SK-N-SH treated with all-trans-retinoic acid at 6 μM for 48 hours (cell line): ENCODE measurements at regions not wholly inside any gene's neighbourhood (a gene's known extent, or its start where the extent isn't known, plus 50 kb on each side); places are given as distances from the start of the nearest gene placed in this dataset.

Experiments
- ATAC-seq: fragments of 200-7000 bp; cut with Tn5 transposase; 3 replicates; pipeline ENCODE4 v1.9.1; 2020; ENCODE audit warnings: mild to moderate bottlenecking, moderate library complexity
- ARNTL ChIP-seq: fragments of 450-650 bp; formaldehyde crosslinking; IDR thresholded peaks from 2 replicates; pipeline ENCODE4 v1.5.0; 2020; ENCODE audit warnings: low read depth, mild to moderate bottlenecking, moderate library complexity, borderline replicate concordance
- BACH2 ChIP-seq: fragments of 250-450 bp; sonication (Bioruptor Pico); IDR thresholded peaks from 2 replicates; pipeline ENCODE4 v1.9.0; 2021; ENCODE audit warnings: mild to moderate bottlenecking, borderline replicate concordance
- ESRRG ChIP-seq: fragments of 250-450 bp; sonication (Bioruptor Pico); IDR thresholded peaks from 2 replicates; pipeline ENCODE4 v1.6.1; 2021; ENCODE audit warnings: mild to moderate bottlenecking
- GLIS3 ChIP-seq: fragments of 250-450 bp; sonication (Bioruptor Pico); IDR thresholded peaks from 2 replicates; pipeline ENCODE4 v1.5.0; 2020; ENCODE audit warnings: mild to moderate bottlenecking, moderate library complexity
- OSR1 ChIP-seq: fragments of 250-450 bp; sonication (Bioruptor Pico); IDR thresholded peaks from 2 replicates; pipeline ENCODE4 v1.8.0; 2022; ENCODE audit warnings: moderate library complexity, mild to moderate bottlenecking, inconsistent platforms
- RARB ChIP-seq: fragments of 250-450 bp; sonication (Bioruptor Pico); IDR thresholded peaks from 2 replicates; pipeline ENCODE4 v1.8.0; 2021; ENCODE audit warnings: mild to moderate bottlenecking, moderate library complexity
- SNAI2 ChIP-seq: fragments of 250-450 bp; sonication (Bioruptor Pico); IDR thresholded peaks from 2 replicates; pipeline ENCODE4 v1.5.0; 2020; ENCODE audit warnings: mild to moderate bottlenecking, moderate library complexity
- TCF4 ChIP-seq: fragments of 250-450 bp; sonication (Bioruptor Pico); IDR thresholded peaks from 2 replicates; pipeline ENCODE4 v1.8.0; 2021; ENCODE audit warnings: mild to moderate bottlenecking, moderate library complexity, borderline replicate concordance
- TOX ChIP-seq: fragments of 250-450 bp; sonication (Bioruptor Pico); IDR thresholded peaks from 2 replicates; pipeline ENCODE4 v1.8.0; 2021; ENCODE audit warnings: mild to moderate bottlenecking, moderate library complexity, borderline replicate concordance
- ZC3H10 ChIP-seq: fragments of 250-450 bp; sonication (Bioruptor Pico); IDR thresholded peaks from 2 replicates; pipeline ENCODE4 v1.5.1; 2021; ENCODE audit warnings: mild to moderate bottlenecking, moderate library complexity
- ZFP3 ChIP-seq: fragments of 250-450 bp; sonication (Bioruptor Pico); IDR thresholded peaks from 2 replicates; pipeline ENCODE4 v1.5.0; 2020; ENCODE audit warnings: mild to moderate bottlenecking, moderate library complexity
- ZFP30 ChIP-seq: fragments of 450-650 bp; formaldehyde crosslinking; IDR thresholded peaks from 2 replicates; pipeline ENCODE4 v1.5.0; 2022; ENCODE audit warnings: mild to moderate bottlenecking, moderate library complexity
- ZNF565 ChIP-seq: fragments of 450-650 bp; formaldehyde crosslinking; conservative IDR thresholded peaks from 2 replicates; pipeline ENCODE4 v1.5.0; 2020; ENCODE audit warnings: low read depth, mild to moderate bottlenecking, moderate library complexity
- ZNF70 ChIP-seq: fragments of 450-650 bp; formaldehyde crosslinking; IDR thresholded peaks from 2 replicates; pipeline ENCODE4 v1.5.0; 2020; ENCODE audit warnings: mild to moderate bottlenecking, moderate library complexity
- ZNF8 ChIP-seq: fragments of 450-650 bp; formaldehyde crosslinking; IDR thresholded peaks from 2 replicates; pipeline ENCODE4 v1.5.0; 2020; ENCODE audit warnings: mild to moderate bottlenecking, moderate library complexity
- TF ChIP-seq, protein P1 (sequence below): fragments of 250-450 bp; sonication (Bioruptor Pico); IDR thresholded peaks from 2 replicates; pipeline ENCODE4 v1.5.0; 2020; ENCODE audit warnings: mild to moderate bottlenecking, moderate library complexity
- TF ChIP-seq, protein P2 (sequence below): fragments of 250-450 bp; sonication (Bioruptor Pico); IDR thresholded peaks from 2 replicates; pipeline ENCODE4 v1.8.0; 2020; ENCODE audit warnings: mild to moderate bottlenecking, moderate library complexity, borderline replicate concordance
- TF ChIP-seq, protein P3 (sequence below): fragments of 250-450 bp; sonication (Bioruptor Pico); IDR thresholded peaks from 2 replicates; pipeline ENCODE4 v1.5.1; 2021; ENCODE audit warnings: mild to moderate bottlenecking, moderate library complexity
- TF ChIP-seq, protein P4 (sequence below): fragments of 250-450 bp; sonication (Bioruptor Pico); IDR thresholded peaks from 2 replicates; pipeline ENCODE4 v1.5.1; 2020; ENCODE audit warnings: low read depth, mild to moderate bottlenecking, moderate library complexity

DNA sequence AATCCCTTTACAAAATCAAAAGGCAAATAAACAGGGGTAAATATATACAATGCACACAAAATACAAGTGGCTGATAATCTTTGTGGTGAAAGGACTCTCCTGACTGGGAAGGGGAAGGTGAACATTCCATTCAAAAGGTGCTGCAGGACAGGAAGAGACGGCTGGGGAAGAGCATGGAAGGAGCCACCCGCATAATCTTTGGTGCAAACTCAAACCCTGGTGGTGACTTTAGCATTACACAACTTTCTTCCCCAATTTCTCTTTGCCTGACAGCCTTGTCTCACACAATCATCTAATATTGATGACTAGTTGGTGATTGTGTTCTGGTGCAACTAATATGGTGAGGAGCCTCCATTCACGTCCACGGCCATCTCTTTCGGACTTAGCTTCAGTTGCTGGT is 117.0 kb upstream of the EGFR start (continued):
- TF ChIP-seq, protein P1, sequence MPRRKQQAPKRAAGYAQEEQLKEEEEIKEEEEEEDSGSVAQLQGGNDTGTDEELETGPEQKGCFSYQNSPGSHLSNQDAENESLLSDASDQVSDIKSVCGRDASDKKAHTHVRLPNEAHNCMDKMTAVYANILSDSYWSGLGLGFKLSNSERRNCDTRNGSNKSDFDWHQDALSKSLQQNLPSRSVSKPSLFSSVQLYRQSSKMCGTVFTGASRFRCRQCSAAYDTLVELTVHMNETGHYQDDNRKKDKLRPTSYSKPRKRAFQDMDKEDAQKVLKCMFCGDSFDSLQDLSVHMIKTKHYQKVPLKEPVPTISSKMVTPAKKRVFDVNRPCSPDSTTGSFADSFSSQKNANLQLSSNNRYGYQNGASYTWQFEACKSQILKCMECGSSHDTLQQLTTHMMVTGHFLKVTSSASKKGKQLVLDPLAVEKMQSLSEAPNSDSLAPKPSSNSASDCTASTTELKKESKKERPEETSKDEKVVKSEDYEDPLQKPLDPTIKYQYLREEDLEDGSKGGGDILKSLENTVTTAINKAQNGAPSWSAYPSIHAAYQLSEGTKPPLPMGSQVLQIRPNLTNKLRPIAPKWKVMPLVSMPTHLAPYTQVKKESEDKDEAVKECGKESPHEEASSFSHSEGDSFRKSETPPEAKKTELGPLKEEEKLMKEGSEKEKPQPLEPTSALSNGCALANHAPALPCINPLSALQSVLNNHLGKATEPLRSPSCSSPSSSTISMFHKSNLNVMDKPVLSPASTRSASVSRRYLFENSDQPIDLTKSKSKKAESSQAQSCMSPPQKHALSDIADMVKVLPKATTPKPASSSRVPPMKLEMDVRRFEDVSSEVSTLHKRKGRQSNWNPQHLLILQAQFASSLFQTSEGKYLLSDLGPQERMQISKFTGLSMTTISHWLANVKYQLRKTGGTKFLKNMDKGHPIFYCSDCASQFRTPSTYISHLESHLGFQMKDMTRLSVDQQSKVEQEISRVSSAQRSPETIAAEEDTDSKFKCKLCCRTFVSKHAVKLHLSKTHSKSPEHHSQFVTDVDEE, result no peak
- no peak for TF ChIP-seq GLIS3 (CRISPR knock-in tag)
- TF ChIP-seq, protein P2, sequence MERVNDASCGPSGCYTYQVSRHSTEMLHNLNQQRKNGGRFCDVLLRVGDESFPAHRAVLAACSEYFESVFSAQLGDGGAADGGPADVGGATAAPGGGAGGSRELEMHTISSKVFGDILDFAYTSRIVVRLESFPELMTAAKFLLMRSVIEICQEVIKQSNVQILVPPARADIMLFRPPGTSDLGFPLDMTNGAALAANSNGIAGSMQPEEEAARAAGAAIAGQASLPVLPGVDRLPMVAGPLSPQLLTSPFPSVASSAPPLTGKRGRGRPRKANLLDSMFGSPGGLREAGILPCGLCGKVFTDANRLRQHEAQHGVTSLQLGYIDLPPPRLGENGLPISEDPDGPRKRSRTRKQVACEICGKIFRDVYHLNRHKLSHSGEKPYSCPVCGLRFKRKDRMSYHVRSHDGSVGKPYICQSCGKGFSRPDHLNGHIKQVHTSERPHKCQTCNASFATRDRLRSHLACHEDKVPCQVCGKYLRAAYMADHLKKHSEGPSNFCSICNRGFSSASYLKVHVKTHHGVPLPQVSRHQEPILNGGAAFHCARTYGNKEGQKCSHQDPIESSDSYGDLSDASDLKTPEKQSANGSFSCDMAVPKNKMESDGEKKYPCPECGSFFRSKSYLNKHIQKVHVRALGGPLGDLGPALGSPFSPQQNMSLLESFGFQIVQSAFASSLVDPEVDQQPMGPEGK (CRISPR knock-in tag), result no peak

DNA sequence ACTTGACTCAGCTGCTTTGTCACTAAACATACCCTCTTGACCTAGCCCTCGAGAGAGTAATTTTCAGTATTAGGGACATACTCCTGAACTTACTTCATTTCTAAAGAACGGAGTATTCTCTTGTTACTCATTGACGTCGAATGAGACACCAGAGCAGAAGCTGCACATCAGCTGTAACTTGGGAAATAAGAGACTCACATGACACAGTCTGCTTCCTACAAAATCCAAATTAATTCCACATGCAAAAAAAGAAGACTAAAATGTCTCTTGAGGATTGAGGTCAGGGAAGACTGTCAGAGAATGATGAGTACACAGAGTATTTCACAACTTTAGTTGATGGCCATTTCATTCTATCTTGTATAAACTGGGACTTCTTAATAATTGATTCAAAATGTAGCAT is 114.7 kb upstream of the EGFR start:
- TF ChIP-seq, protein P1, result no peak
- TF ChIP-seq GLIS3 (CRISPR knock-in tag) (no peak), TCF4 (no peak), RARB (CRISPR knock-in tag) (no peak), ZFP3 (CRISPR knock-in tag) (no peak), ZNF8 (no peak), ZFP30 (CRISPR knock-in tag) (no peak), TOX (CRISPR knock-in tag) (no peak), BACH2 (no peak), ZC3H10 (CRISPR knock-in tag) (no peak), ZNF565 (CRISPR knock-in tag) (no peak), SNAI2 (CRISPR knock-in tag) (no peak), OSR1 (CRISPR knock-in tag) (no peak), ZNF70 (no peak)
- TF ChIP-seq, protein P3, sequence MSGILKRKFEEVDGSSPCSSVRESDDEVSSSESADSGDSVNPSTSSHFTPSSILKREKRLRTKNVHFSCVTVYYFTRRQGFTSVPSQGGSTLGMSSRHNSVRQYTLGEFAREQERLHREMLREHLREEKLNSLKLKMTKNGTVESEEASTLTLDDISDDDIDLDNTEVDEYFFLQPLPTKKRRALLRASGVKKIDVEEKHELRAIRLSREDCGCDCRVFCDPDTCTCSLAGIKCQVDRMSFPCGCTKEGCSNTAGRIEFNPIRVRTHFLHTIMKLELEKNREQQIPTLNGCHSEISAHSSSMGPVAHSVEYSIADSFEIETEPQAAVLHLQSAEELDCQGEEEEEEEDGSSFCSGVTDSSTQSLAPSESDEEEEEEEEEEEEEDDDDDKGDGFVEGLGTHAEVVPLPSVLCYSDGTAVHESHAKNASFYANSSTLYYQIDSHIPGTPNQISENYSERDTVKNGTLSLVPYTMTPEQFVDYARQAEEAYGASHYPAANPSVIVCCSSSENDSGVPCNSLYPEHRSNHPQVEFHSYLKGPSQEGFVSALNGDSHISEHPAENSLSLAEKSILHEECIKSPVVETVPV, result no peak
- TF ChIP-seq, protein P2 (CRISPR knock-in tag), result no peak
- TF ChIP-seq, protein P4, sequence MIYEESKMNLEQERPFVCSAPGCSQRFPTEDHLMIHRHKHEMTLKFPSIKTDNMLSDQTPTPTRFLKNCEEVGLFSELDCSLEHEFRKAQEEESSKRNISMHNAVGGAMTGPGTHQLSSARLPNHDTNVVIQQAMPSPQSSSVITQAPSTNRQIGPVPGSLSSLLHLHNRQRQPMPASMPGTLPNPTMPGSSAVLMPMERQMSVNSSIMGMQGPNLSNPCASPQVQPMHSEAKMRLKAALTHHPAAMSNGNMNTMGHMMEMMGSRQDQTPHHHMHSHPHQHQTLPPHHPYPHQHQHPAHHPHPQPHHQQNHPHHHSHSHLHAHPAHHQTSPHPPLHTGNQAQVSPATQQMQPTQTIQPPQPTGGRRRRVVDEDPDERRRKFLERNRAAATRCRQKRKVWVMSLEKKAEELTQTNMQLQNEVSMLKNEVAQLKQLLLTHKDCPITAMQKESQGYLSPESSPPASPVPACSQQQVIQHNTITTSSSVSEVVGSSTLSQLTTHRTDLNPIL (CRISPR knock-in tag), result no peak
- peak; percentile 96 for ATAC-seq

DNA sequence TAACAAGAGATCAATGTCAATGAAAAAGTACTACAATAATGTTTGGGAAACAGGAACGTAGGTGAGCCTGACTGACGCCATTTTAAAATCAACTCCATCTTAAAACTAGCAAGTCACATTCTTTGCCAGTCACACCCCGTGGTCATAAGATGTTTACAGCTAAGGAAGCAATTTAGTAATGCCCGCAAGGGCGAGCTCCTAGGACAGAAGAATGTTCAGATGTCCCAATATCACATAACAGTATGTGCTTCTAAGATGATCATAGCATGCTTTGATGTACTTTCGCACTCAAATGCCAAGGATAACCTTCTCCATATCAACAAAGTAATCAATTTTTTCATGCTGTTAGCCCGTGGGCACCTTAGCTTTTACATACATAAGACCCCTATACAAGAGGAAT is 113.8 kb upstream of the EGFR start:
- ATAC-seq, result no peak
- TF ChIP-seq ZNF70, result no peak
- TF ChIP-seq, protein P4 (CRISPR knock-in tag), result no peak
- TF ChIP-seq, protein P1, result no peak
- TF ChIP-seq BACH2, result no peak
- no peak for TF ChIP-seq RARB (CRISPR knock-in tag)
- no peak for TF ChIP-seq ESRRG (CRISPR knock-in tag)
- TF ChIP-seq OSR1 (CRISPR knock-in tag), result no peak
- no peak for TF ChIP-seq ARNTL (CRISPR knock-in tag)
- TF ChIP-seq ZNF565 (CRISPR knock-in tag), result no peak
- TF ChIP-seq ZNF8, result no peak
- no peak for TF ChIP-seq ZC3H10 (CRISPR knock-in tag)
